ENCODE measurements at regions not wholly inside any gene's neighbourhood (a gene's known extent, or its start where the extent isn't known, plus 50 kb on each side); places are given as distances from the start of the nearest gene placed in this dataset.

DNA sequence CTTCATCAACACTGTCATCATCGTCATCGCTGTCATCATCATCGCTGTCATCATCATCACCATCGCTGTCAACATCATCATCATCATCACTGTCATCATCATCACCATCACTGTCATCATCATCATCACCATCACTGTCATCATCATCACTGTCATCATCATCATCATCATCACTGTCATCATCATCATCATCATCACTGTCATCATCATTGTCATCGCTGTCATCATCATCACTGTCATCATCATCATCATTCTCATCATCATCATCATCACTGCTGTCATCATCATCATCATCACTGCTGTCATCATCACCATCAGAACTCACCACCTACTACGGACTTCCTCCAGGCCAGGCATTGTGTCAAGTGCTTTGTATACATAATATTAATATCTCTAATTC, 160.6 kb downstream of the AIPL1 start (continued):
- TF ChIP-seq ZNF19 (tag by site-specific recombination; IDR thresholded peaks at IDR 0.05; ENCODE audit: low read depth) (no peak), ZNF521 (tag by site-specific recombination; IDR thresholded peaks at IDR 0.05) (peak; percentile 90; the same call in 1 of the 2 replicates), ZNF324 (tag by site-specific recombination; IDR thresholded peaks at IDR 0.05) (no peak), ZFP37 (tag by site-specific recombination; IDR thresholded peaks at IDR 0.05) (no peak), ZNF571 (tag by site-specific recombination; IDR thresholded peaks at IDR 0.05) (peak; percentile 89; the same call in 1 of the 2 replicates), ZXDB (tag by site-specific recombination; IDR thresholded peaks at IDR 0.05) (no peak), KLF1 (tag by site-specific recombination; IDR thresholded peaks at IDR 0.05) (no peak), ZNF623 (tag by site-specific recombination; IDR thresholded peaks at IDR 0.05) (no peak), ZNF621 (tag by site-specific recombination; IDR thresholded peaks at IDR 0.05) (peak; percentile 78; the same call in 1 of the 2 replicates), GLI4 (tag by site-specific recombination; IDR thresholded peaks at IDR 0.05) (no peak), ZNF747 (tag by site-specific recombination; IDR thresholded peaks at IDR 0.05) (0 out of 2 replicates have a peak, but pooled peaks have one; percentile 82), ZNF157 (tag by site-specific recombination; IDR thresholded peaks at IDR 0.05) (0 out of 2 replicates have a peak, but pooled peaks have one; percentile 16), ZNF776 (tag by site-specific recombination; IDR thresholded peaks at IDR 0.05; ENCODE audit: borderline replicate concordance) (no peak), SALL2 (tag by site-specific recombination; IDR thresholded peaks at IDR 0.05; ENCODE audit: borderline replicate concordance) (peak; percentile 92; the same call in 1 of the 2 replicates), ZNF473 (tag by site-specific recombination; IDR thresholded peaks at IDR 0.05) (peak; percentile 84; the same call in 1 of the 2 replicates), ZNF112 (tag by site-specific recombination; IDR thresholded peaks at IDR 0.05) (0 out of 2 replicates have a peak, but pooled peaks have one; percentile 33), ZNF23 (tag by site-specific recombination; IDR thresholded peaks at IDR 0.05; ENCODE audit: borderline replicate concordance) (no peak), KLF9 (tag by site-specific recombination; IDR thresholded peaks at IDR 0.05; ENCODE audit: low read depth) (no peak), MEIS1 (CRISPR knock-in tag; IDR thresholded peaks at IDR 0.05; ENCODE audit: borderline replicate concordance) (no peak), ZBTB21 (tag by site-specific recombination; IDR thresholded peaks at IDR 0.05) (peak; percentile 97), ZNF169 (tag by site-specific recombination; IDR thresholded peaks at IDR 0.05) (0 out of 2 replicates have a peak, but pooled peaks have one; percentile 65), ZEB2 (tag by site-specific recombination; IDR thresholded peaks at IDR 0.05) (no peak), ZNF184 (tag by site-specific recombination; IDR thresholded peaks at IDR 0.05) (no peak), RBAK (tag by site-specific recombination; IDR thresholded peaks at IDR 0.05) (peak; percentile 87; the same call in 1 of the 2 replicates)
- TF ChIP-seq, protein P1, sequence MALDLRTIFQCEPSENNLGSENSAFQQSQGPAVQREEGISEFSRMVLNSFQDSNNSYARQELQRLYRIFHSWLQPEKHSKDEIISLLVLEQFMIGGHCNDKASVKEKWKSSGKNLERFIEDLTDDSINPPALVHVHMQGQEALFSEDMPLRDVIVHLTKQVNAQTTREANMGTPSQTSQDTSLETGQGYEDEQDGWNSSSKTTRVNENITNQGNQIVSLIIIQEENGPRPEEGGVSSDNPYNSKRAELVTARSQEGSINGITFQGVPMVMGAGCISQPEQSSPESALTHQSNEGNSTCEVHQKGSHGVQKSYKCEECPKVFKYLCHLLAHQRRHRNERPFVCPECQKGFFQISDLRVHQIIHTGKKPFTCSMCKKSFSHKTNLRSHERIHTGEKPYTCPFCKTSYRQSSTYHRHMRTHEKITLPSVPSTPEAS (tag by site-specific recombination; IDR thresholded peaks at IDR 0.05), result no peak
- TF ChIP-seq, protein P2, sequence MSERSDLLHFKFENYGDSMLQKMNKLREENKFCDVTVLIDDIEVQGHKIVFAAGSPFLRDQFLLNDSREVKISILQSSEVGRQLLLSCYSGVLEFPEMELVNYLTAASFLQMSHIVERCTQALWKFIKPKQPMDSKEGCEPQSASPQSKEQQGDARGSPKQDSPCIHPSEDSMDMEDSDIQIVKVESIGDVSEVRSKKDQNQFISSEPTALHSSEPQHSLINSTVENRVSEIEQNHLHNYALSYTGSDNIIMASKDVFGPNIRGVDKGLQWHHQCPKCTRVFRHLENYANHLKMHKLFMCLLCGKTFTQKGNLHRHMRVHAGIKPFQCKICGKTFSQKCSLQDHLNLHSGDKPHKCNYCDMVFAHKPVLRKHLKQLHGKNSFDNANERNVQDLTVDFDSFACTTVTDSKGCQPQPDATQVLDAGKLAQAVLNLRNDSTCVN (tag by site-specific recombination; optimal IDR thresholded peaks at IDR 0.05), result no peak
- TF ChIP-seq, protein P3, sequence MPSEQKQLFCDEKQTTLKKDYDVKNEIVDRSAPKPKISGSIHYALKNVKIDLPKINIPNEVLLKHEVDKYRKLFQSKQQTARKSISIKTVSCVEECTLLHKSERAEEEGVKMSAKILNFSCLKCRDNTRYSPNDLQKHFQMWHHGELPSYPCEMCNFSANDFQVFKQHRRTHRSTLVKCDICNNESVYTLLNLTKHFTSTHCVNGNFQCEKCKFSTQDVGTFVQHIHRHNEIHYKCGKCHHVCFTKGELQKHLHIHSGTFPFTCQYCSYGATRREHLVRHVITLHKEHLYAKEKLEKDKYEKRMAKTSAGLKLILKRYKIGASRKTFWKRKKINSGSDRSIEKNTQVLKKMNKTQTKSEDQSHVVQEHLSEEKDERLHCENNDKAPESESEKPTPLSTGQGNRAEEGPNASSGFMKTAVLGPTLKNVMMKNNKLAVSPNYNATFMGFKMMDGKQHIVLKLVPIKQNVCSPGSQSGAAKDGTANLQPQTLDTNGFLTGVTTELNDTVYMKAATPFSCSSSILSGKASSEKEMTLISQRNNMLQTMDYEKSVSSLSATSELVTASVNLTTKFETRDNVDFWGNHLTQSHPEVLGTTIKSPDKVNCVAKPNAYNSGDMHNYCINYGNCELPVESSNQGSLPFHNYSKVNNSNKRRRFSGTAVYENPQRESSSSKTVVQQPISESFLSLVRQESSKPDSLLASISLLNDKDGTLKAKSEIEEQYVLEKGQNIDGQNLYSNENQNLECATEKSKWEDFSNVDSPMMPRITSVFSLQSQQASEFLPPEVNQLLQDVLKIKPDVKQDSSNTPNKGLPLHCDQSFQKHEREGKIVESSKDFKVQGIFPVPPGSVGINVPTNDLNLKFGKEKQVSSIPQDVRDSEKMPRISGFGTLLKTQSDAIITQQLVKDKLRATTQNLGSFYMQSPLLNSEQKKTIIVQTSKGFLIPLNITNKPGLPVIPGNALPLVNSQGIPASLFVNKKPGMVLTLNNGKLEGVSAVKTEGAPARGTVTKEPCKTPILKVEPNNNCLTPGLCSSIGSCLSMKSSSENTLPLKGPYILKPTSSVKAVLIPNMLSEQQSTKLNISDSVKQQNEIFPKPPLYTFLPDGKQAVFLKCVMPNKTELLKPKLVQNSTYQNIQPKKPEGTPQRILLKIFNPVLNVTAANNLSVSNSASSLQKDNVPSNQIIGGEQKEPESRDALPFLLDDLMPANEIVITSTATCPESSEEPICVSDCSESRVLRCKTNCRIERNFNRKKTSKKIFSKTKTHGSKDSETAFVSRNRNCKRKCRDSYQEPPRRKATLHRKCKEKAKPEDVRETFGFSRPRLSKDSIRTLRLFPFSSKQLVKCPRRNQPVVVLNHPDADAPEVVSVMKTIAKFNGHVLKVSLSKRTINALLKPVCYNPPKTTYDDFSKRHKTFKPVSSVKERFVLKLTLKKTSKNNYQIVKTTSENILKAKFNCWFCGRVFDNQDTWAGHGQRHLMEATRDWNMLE (tag by site-specific recombination; conservative IDR thresholded peaks at IDR 0.05; ENCODE audit: low read depth), result no peak
- TF ChIP-seq, protein P4, sequence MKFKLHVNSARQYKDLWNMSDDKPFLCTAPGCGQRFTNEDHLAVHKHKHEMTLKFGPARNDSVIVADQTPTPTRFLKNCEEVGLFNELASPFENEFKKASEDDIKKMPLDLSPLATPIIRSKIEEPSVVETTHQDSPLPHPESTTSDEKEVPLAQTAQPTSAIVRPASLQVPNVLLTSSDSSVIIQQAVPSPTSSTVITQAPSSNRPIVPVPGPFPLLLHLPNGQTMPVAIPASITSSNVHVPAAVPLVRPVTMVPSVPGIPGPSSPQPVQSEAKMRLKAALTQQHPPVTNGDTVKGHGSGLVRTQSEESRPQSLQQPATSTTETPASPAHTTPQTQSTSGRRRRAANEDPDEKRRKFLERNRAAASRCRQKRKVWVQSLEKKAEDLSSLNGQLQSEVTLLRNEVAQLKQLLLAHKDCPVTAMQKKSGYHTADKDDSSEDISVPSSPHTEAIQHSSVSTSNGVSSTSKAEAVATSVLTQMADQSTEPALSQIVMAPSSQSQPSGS (tag by site-specific recombination; IDR thresholded peaks at IDR 0.05; ENCODE audit: low read depth), result peak; percentile 72
- TF ChIP-seq, protein P5, sequence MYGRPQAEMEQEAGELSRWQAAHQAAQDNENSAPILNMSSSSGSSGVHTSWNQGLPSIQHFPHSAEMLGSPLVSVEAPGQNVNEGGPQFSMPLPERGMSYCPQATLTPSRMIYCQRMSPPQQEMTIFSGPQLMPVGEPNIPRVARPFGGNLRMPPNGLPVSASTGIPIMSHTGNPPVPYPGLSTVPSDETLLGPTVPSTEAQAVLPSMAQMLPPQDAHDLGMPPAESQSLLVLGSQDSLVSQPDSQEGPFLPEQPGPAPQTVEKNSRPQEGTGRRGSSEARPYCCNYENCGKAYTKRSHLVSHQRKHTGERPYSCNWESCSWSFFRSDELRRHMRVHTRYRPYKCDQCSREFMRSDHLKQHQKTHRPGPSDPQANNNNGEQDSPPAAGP (tag by site-specific recombination; IDR thresholded peaks at IDR 0.05), result no peak
- TF ChIP-seq, protein P6, sequence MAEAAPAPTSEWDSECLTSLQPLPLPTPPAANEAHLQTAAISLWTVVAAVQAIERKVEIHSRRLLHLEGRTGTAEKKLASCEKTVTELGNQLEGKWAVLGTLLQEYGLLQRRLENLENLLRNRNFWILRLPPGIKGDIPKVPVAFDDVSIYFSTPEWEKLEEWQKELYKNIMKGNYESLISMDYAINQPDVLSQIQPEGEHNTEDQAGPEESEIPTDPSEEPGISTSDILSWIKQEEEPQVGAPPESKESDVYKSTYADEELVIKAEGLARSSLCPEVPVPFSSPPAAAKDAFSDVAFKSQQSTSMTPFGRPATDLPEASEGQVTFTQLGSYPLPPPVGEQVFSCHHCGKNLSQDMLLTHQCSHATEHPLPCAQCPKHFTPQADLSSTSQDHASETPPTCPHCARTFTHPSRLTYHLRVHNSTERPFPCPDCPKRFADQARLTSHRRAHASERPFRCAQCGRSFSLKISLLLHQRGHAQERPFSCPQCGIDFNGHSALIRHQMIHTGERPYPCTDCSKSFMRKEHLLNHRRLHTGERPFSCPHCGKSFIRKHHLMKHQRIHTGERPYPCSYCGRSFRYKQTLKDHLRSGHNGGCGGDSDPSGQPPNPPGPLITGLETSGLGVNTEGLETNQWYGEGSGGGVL (tag by site-specific recombination; IDR thresholded peaks at IDR 0.05), result peak; percentile 45
